Uterus (tissue), 3 donors: ENCODE measurements at regions not wholly inside any gene's neighbourhood (a gene's known extent, or its start where the extent isn't known, plus 50 kb on each side); places are given as distances from the start of the nearest gene placed in this dataset.

Source experiments
- DNase-seq, 2 donors: peaks; one replicate each; pipeline ENCODE4 v3.0.0-alpha.2; 2019 to 2020
- H3K27ac ChIP-seq, 2 donors: fragments of 200-600 bp; sonication (generic); 1 replicate in 1 of 2; 2 replicates in 1 of 2; pipeline ENCODE4 v1.5.1; 2016 to 2018
- H3K27me3 ChIP-seq, 2 donors: fragments of 200-600 bp; sonication (generic); one replicate each; pipeline ENCODE4 v1.5.1; 2018 to 2019; ENCODE audit warnings: control low read depth in 1 of 2
- H3K36me3 ChIP-seq, 2 donors: fragments of 200-600 bp; sonication (generic); one replicate each; pipeline ENCODE4 v1.5.1; 2019; ENCODE audit warnings: control low read depth in 1 of 2
- H3K4me1 ChIP-seq, 2 donors: fragments of 200-600 bp; sonication (generic); one replicate each; pipeline ENCODE4 v1.5.1; 2018 to 2019; ENCODE audit warnings: control low read depth in 1 of 2
- H3K4me3 ChIP-seq, 2 donors: fragments of 200-600 bp; sonication (generic); 1 replicate in 1 of 2; 2 replicates in 1 of 2; pipeline ENCODE4 v1.5.1; 2018 to 2019; ENCODE audit warnings: mild to moderate bottlenecking in 1 of 2
- H3K9me3 ChIP-seq, 2 donors: fragments of 200-600 bp; sonication (generic); one replicate each; pipeline ENCODE4 v1.5.1; 2019; ENCODE audit warnings: control low read depth in 1 of 2
- POLR2A ChIP-seq, 2 donors: fragments of 450-650 bp; IDR thresholded peaks; one replicate each; pipeline ENCODE4 v1.6.1; 2016; ENCODE audit warnings: antibody characterized with exemption in 2 of 2, mild to moderate bottlenecking in 1 of 2, moderate library complexity in 1 of 2
- intact Hi-C: fragments of 100-400 bp; cut with DNase I; formaldehyde crosslinking; loops from one replicate; pipeline ENCODE4 v1.15.1; 2023; ENCODE audit warnings: low total_unique reads
- TF ChIP-seq, protein P1 (sequence below), 4 experiments: fragments of 200-600 bp in 2 of 4; fragments of 450-650 bp in 2 of 4; sonication (generic) in 2 of 4; IDR thresholded peaks; one replicate each; pipeline ENCODE4 v1.5.1; 2016 to 2019; ENCODE audit warnings: antibody characterized with exemption in 4 of 4, mild to moderate bottlenecking in 2 of 4, moderate library complexity in 1 of 4
- donor health status: DM: yes; HTN: yes; CAD: no.

DNA sequence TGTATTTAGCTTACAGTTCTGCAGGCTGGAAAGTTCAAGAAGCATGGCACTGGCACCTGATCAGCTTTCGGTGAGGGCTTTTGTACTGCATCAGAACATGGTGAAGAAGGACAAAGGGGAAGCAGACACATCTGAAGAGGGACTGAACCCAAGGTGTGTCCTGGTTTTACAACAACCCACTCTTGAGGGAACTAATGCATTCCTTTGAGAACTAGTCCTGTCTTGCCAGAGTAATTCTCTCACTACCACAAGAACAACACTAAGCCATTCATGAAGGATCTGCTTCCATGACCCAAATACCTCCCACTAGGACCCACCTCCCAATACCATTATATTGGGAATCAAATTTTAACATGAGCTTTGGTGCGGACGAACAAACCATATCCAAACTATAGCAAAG is 93.6 kb downstream of the RFC3 start:
- no peak overlapping the region for H3K27ac ChIP-seq
- TF ChIP-seq, protein P1, sequence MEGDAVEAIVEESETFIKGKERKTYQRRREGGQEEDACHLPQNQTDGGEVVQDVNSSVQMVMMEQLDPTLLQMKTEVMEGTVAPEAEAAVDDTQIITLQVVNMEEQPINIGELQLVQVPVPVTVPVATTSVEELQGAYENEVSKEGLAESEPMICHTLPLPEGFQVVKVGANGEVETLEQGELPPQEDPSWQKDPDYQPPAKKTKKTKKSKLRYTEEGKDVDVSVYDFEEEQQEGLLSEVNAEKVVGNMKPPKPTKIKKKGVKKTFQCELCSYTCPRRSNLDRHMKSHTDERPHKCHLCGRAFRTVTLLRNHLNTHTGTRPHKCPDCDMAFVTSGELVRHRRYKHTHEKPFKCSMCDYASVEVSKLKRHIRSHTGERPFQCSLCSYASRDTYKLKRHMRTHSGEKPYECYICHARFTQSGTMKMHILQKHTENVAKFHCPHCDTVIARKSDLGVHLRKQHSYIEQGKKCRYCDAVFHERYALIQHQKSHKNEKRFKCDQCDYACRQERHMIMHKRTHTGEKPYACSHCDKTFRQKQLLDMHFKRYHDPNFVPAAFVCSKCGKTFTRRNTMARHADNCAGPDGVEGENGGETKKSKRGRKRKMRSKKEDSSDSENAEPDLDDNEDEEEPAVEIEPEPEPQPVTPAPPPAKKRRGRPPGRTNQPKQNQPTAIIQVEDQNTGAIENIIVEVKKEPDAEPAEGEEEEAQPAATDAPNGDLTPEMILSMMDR (IDR thresholded peaks at IDR 0.05): no peak
- TF ChIP-seq POLR2A (IDR thresholded peaks at IDR 0.05): no peak
- no peak for DNase-seq
- no peaks in the 10 kb centered on the region for H3K9me3 ChIP-seq
- no peaks in the 10 kb centered on the region for H3K27me3 ChIP-seq
- H3K4me1 ChIP-seq: no peaks in the 10 kb centered on the region
- no peaks in the 10 kb centered on the region for H3K36me3 ChIP-seq
- H3K4me3 ChIP-seq: no peak overlapping the region
- intact Hi-C loops: no loop called here

DNA sequence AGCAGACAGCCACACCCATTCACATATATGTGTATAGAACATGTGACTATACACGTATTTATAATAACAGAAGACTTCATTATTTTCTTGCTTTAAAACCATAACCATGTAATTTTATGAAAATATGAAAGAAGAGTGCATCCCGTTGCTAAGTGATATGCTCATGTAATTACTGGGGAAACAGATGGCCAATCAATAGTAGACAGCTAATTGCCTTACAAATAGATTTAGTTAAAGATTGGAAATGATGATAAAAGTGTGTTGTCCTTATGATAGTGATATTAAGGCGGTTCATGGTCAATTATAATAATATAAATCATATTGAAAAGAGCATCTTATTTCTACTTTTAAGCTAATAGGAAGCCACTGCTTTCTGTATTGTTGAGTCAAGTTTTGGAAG is 95.9 kb downstream of the RFC3 start:
- DNase-seq: no peak
- Histone ChIP-seq H3K9me3 (no peaks in the 10 kb centered on the region), H3K27ac (no peak overlapping the region), H3K4me1 (no peaks in the 10 kb centered on the region), H3K4me3 (no peak overlapping the region), H3K27me3 (no peaks in the 10 kb centered on the region), H3K36me3 (no peaks in the 10 kb centered on the region)
- TF ChIP-seq, protein P1 (IDR thresholded peaks at IDR 0.05): no peak
- TF ChIP-seq POLR2A (IDR thresholded peaks at IDR 0.05): no peak
- intact Hi-C loops: no loop called here

DNA sequence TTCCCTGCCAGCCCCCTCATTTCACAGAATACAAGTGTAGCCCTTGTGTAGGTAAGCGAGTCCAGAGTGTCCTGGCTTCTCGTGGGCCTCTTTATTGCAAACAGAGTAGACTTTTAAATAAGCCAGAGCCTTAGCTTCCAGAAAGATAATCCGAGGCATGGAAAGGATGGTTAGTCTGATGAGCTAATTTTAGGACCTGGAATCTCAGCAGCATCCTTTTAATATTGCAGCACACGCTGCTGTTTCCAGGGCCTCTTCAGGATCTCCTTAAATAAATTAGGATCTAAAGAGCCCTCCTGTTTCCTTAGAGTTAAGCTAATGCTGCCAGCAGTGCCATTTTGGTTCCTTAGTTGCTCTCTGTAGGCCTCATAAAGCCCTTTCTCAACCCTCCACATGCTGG is 99.2 kb downstream of the RFC3 start:
- intact Hi-C loops: no loop called here
- no peak for TF ChIP-seq POLR2A (IDR thresholded peaks at IDR 0.05)
- TF ChIP-seq, protein P1 (IDR thresholded peaks at IDR 0.05): no peak
- DNase-seq: no peak

DNA sequence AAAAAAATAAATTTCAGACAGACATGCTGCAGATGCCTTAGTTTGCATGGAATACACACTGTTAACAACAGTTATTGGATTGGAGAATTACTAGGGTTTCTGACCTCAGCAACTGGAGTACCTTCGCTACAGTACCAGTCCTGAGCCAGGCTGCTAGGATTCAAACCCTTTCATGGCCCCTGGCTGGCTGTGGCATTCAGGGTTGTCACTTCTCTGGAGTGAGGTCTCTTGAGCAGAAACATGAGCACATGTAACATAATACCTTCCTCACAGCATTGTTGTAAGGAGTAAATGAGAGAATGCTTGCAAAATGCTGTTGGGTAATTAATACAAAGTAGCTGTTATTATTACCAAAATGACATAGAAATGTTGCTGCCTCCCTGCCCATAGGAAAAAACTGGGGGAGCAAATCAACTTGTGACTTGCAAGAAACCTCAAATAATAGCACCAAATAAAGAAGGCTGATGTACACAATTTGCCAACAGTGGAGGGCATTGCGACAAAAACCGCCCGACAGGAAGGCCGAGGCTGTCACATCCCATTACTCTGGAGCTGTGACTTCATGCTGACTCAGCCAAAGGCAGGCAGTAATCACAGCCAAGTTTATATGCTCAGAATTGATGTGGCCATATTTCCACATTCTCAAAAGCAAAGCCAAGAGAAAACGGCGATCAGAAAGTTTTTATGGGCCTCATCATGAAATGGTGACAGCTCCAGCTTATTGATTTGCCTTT is 100.4 kb downstream of the RFC3 start:
- intact Hi-C loops: no loop called here
- Histone ChIP-seq H3K36me3 (no peaks in the 10 kb centered on the region), H3K27ac (no peak overlapping the region), H3K4me1 (no peaks in the 10 kb centered on the region), H3K4me3 (no peak overlapping the region), H3K9me3 (no peaks in the 10 kb centered on the region), H3K27me3 (no peaks in the 10 kb centered on the region)
- TF ChIP-seq, protein P1 (IDR thresholded peaks at IDR 0.05): no peak
- TF ChIP-seq POLR2A (IDR thresholded peaks at IDR 0.05): no peak
- DNase-seq: no peak

More for the DNA sequence above, 99.2 kb downstream of the RFC3 start:
- Histone ChIP-seq H3K4me3 (no peak overlapping the region), H3K9me3 (no peaks in the 10 kb centered on the region), H3K4me1 (no peaks in the 10 kb centered on the region), H3K36me3 (no peaks in the 10 kb centered on the region), H3K27ac (no peak overlapping the region), H3K27me3 (no peaks in the 10 kb centered on the region)

DNA sequence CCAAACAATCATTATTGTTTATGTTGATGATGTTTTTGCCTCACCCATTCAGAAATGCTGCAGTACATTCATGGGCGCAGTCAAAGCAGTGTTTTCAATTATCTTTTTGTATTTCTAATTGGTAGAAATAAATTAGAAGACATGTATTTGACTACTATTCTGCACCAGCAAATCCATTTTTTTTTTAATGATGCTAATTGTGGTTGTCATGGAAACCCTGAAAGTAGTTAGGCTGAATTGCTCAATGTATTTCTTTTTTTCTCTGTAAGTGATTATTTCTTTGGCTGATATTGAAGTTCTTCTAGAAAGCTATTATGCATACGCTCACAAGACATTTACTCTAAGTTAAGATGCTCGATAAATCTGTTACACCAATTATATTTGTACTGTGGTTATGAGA is 101.2 kb downstream of the RFC3 start:
- intact Hi-C loops: no loop called here
- no peak overlapping the region for H3K27ac ChIP-seq
- no peaks in the 10 kb centered on the region for H3K27me3 ChIP-seq
- no peaks in the 10 kb centered on the region for H3K9me3 ChIP-seq
- no peak overlapping the region for H3K4me3 ChIP-seq
- H3K4me1 ChIP-seq: no peaks in the 10 kb centered on the region
- TF ChIP-seq POLR2A (IDR thresholded peaks at IDR 0.05): no peak
- TF ChIP-seq, protein P1 (IDR thresholded peaks at IDR 0.05): no peak
- H3K36me3 ChIP-seq: no peaks in the 10 kb centered on the region
- no peak for DNase-seq
